Mesenchymal stem cell (in vitro differentiated cells and primary cell): ENCODE measurements at regions not wholly inside any gene's neighbourhood (a gene's known extent, or its start where the extent isn't known, plus 50 kb on each side); places are given as distances from the start of the nearest gene placed in this dataset.
"Not testable (repeated sequence)": the region's sequence is repeated elsewhere in the genome, so short reads cannot be mapped to it uniquely, and the experiment has no call there.

ENCODE experiments used
- DNase-seq: peaks from one replicate; pipeline ENCODE4 v3.0.0-alpha.2; 2013
- H2AFZ ChIP-seq: one replicate; pipeline ENCODE4 v1.6.1; 2013; ENCODE audit warnings: low read depth, mild to moderate bottlenecking, control low read depth, inconsistent platforms, low read length, moderate library complexity
- H2AK5ac ChIP-seq: 2 replicates; pipeline ENCODE4 v1.6.1; 2013; ENCODE audit warnings: low read length, moderate library complexity, mild to moderate bottlenecking, inconsistent platforms; ENCODE audit not compliant: severe bottlenecking
- H2BK120ac ChIP-seq: one replicate; pipeline ENCODE4 v1.6.1; 2013; ENCODE audit warnings: low read depth, mild to moderate bottlenecking, inconsistent platforms, low read length, moderate library complexity
- H2BK12ac ChIP-seq, 2 experiments: one replicate each; pipeline ENCODE4 v1.6.1; 2013; ENCODE audit warnings: inconsistent platforms in 2 of 2, low read length in 2 of 2, mild to moderate bottlenecking in 2 of 2, moderate library complexity in 2 of 2, control low read depth in 1 of 2
- H2BK15ac ChIP-seq: one replicate; pipeline ENCODE4 v1.6.1; 2013; ENCODE audit warnings: mild to moderate bottlenecking, low read depth, inconsistent platforms; ENCODE audit not compliant: poor library complexity, severe bottlenecking
- H2BK5ac ChIP-seq: 2 replicates; pipeline ENCODE4 v1.6.1; 2013; ENCODE audit warnings: low read depth, mild to moderate bottlenecking, low read length, control low read depth, inconsistent platforms; ENCODE audit not compliant: poor library complexity, severe bottlenecking
- H3K14ac ChIP-seq, 2 experiments: one replicate each; pipeline ENCODE4 v1.6.1; 2013; ENCODE audit warnings: inconsistent platforms in 2 of 2, low read length in 2 of 2, control low read depth in 1 of 2, mild to moderate bottlenecking in 1 of 2, moderate library complexity in 1 of 2
- H3K18ac ChIP-seq, 2 experiments: one replicate each; pipeline ENCODE4 v1.6.1; 2013; ENCODE audit warnings: inconsistent platforms in 2 of 2, low read length in 2 of 2, control low read depth in 1 of 2, low read depth in 1 of 2, mild to moderate bottlenecking in 1 of 2
- H3K23ac ChIP-seq, 2 experiments: one replicate each; pipeline ENCODE4 v1.6.1; 2013; ENCODE audit warnings: inconsistent platforms in 2 of 2, low read length in 2 of 2, mild to moderate bottlenecking in 2 of 2, moderate library complexity in 2 of 2, control low read depth in 1 of 2
- H3K27ac ChIP-seq: 2 replicates; pipeline ENCODE4 v1.5.1; 2013; ENCODE audit warnings: mild to moderate bottlenecking, moderate library complexity, low read length, control low read depth, inconsistent platforms; ENCODE audit not compliant: poor library complexity, severe bottlenecking
- H3K27me3 ChIP-seq, 2 experiments: 2 replicates each; pipeline versions ENCODE4 v1.6.1 to v1.7.0; 2013; ENCODE audit warnings: low read length in 2 of 2, mild to moderate bottlenecking in 2 of 2, moderate library complexity in 2 of 2, control low read depth in 1 of 2, inconsistent platforms in 1 of 2; ENCODE audit not compliant: control insufficient read depth in 1 of 2, insufficient read depth in 1 of 2
- H3K36me3 ChIP-seq, 2 experiments: 2 replicates each; pipeline versions ENCODE4 v1.6.1 to v1.7.0; 2013; ENCODE audit warnings: low read length in 2 of 2, control low read depth in 1 of 2, inconsistent platforms in 1 of 2, low read depth in 1 of 2, mild to moderate bottlenecking in 1 of 2; ENCODE audit not compliant: insufficient read depth in 2 of 2, control insufficient read depth in 1 of 2
- H3K4ac ChIP-seq, 2 experiments: one replicate each; pipeline ENCODE4 v1.6.1; 2013; ENCODE audit warnings: inconsistent platforms in 2 of 2, low read length in 2 of 2, mild to moderate bottlenecking in 2 of 2, moderate library complexity in 2 of 2, control low read depth in 1 of 2, low read depth in 1 of 2
- H3K4me1 ChIP-seq: 2 replicates; pipeline ENCODE4 v1.6.1; 2013; ENCODE audit warnings: low read depth, low read length, control low read depth; ENCODE audit not compliant: control insufficient read depth, insufficient read depth
- H3K4me2 ChIP-seq: 2 replicates; pipeline ENCODE4 v1.6.1; 2013; ENCODE audit warnings: low read length, mild to moderate bottlenecking, inconsistent platforms; ENCODE audit not compliant: poor library complexity, severe bottlenecking
- H3K4me3 ChIP-seq, 2 experiments: 2 replicates each; pipeline versions ENCODE4 v1.5.1 to v1.7.0; 2013; ENCODE audit warnings: low read length in 2 of 2, mild to moderate bottlenecking in 2 of 2, control low read depth in 1 of 2, low read depth in 1 of 2; ENCODE audit not compliant: insufficient read depth in 1 of 2
- H3K79me1 ChIP-seq: replicated peaks from 2 replicates; pipeline ENCODE4 v1.6.1; 2013; ENCODE audit warnings: mild to moderate bottlenecking, control low read depth, low read length, inconsistent platforms; ENCODE audit not compliant: poor library complexity, severe bottlenecking
- H3K9ac ChIP-seq: 2 replicates; pipeline ENCODE4 v1.7.0; 2013; ENCODE audit warnings: mild to moderate bottlenecking, low read length, moderate library complexity
- H3K9me3 ChIP-seq: 2 replicates; pipeline ENCODE4 v1.7.0; 2013; ENCODE audit warnings: mild to moderate bottlenecking, low read length; ENCODE audit not compliant: control insufficient read depth
- H4K8ac ChIP-seq: one replicate; pipeline ENCODE4 v1.6.1; 2013; ENCODE audit warnings: inconsistent platforms, mild to moderate bottlenecking, low read length, moderate library complexity
- H4K91ac ChIP-seq: one replicate; pipeline ENCODE4 v1.6.1; 2013; ENCODE audit warnings: mild to moderate bottlenecking, low read length, inconsistent platforms
- WGBS: methylation state at CpG from one replicate; pipeline ENCODE4 v1.1.7; 2013; ENCODE audit warnings: mixed read lengths; 5-methylcytosine and 5-hydroxymethylcytosine counted together

GRCh38 chr11:98307827-98308491, 712.8 kb upstream of the CNTN5 start:
- Histone ChIP-seq H3K23ac (no peak overlapping the region), H3K4me2 (no peak overlapping the region), H3K18ac (no peak overlapping the region), H3K27me3 (no peaks in the 10 kb centered on the region), H2BK120ac (no peak overlapping the region), H4K91ac (no peak overlapping the region), H3K27ac (no peak overlapping the region), H2BK5ac (no peak overlapping the region), H3K4me3 (no peak overlapping the region), H3K9ac (no peak overlapping the region), H3K4me1 (no peaks in the 10 kb centered on the region), H2AK5ac (no peak overlapping the region), H3K9me3 (peaks cover 3% of the 10 kb centered on the region), H3K14ac (no peak overlapping the region), H4K8ac (no peak overlapping the region), H3K36me3 (no peaks in the 10 kb centered on the region), H3K79me1 (no peaks in the 10 kb centered on the region), H2AFZ (no peak overlapping the region), H2BK12ac (no peak overlapping the region), H3K4ac (no peak overlapping the region), H2BK15ac (no peak overlapping the region)
- no CpG with 5 or more reads among the region's 1 CpG for WGBS
- no peak for DNase-seq

- not testable (repeated sequence) for H3K23ac ChIP-seq, H3K4me2 ChIP-seq, H2BK12ac ChIP-seq, H2AFZ ChIP-seq, H4K8ac ChIP-seq, H3K9ac ChIP-seq, H3K27ac ChIP-seq, H3K14ac ChIP-seq, H3K27me3 ChIP-seq, H4K91ac ChIP-seq, H3K4me3 ChIP-seq, H3K36me3 ChIP-seq, H2BK120ac ChIP-seq, H3K18ac ChIP-seq, DNase-seq, H2BK15ac ChIP-seq, H3K4me1 ChIP-seq, H3K79me1 ChIP-seq, H2BK5ac ChIP-seq, H2AK5ac ChIP-seq, H3K4ac ChIP-seq
- H3K9me3 ChIP-seq = peaks cover 10% of the 10 kb centered on the region
- 82% methylated on average over 10 of the region's 12 CpGs for WGBS
Measured at GRCh38 chr11:98330306-98330705, 690.4 kb upstream of the CNTN5 start.

GRCh38 chr11:98358551-98358950, 662.2 kb upstream of the CNTN5 start:
- Histone ChIP-seq H3K4me3 (no peak overlapping the region), H3K79me1 (no peaks in the 10 kb centered on the region), H2BK5ac (no peak overlapping the region), H3K9ac (no peak overlapping the region), H2BK12ac (no peak overlapping the region), H3K27ac (no peak overlapping the region), H2BK120ac (no peak overlapping the region), H2AK5ac (no peak overlapping the region), H3K4me1 (no peaks in the 10 kb centered on the region), H3K23ac (no peak overlapping the region), H4K8ac (no peak overlapping the region), H3K14ac (no peak overlapping the region), H3K4ac (no peak overlapping the region), H3K36me3 (no peaks in the 10 kb centered on the region), H3K9me3 (peaks cover 4% of the 10 kb centered on the region), H3K4me2 (no peak overlapping the region), H4K91ac (no peak overlapping the region), H2BK15ac (no peak overlapping the region), H2AFZ (no peak overlapping the region), H3K18ac (no peak overlapping the region), H3K27me3 (no peaks in the 10 kb centered on the region)
- DNase-seq = no peak
- WGBS = 87% methylated on average over 3 of the region's 4 CpGs

GRCh38 chr11:98365190-98365589, 655.6 kb upstream of the CNTN5 start:
- no peak overlapping the region for H3K4ac ChIP-seq
- H2BK120ac ChIP-seq = no peak overlapping the region
- H3K36me3 ChIP-seq = no peaks in the 10 kb centered on the region
- no peak overlapping the region for H3K9ac ChIP-seq
- WGBS = 71% methylated on average over 1 of the region's 3 CpGs
- H4K8ac ChIP-seq = no peak overlapping the region
- DNase-seq = no peak
- no peak overlapping the region for H2AFZ ChIP-seq
- no peak overlapping the region for H3K4me3 ChIP-seq
- no peak overlapping the region for H3K23ac ChIP-seq
- H3K4me2 ChIP-seq = no peak overlapping the region
- H2BK5ac ChIP-seq = no peak overlapping the region
- H3K79me1 ChIP-seq = no peaks in the 10 kb centered on the region
- no peak overlapping the region for H4K91ac ChIP-seq
- peaks cover 4% of the 10 kb centered on the region for H3K9me3 ChIP-seq
- H3K27me3 ChIP-seq = no peaks in the 10 kb centered on the region
- H2BK12ac ChIP-seq = no peak overlapping the region
- no peaks in the 10 kb centered on the region for H3K4me1 ChIP-seq
- no peak overlapping the region for H2AK5ac ChIP-seq
- no peak overlapping the region for H2BK15ac ChIP-seq
- H3K27ac ChIP-seq = no peak overlapping the region
- H3K18ac ChIP-seq = no peak overlapping the region
- H3K14ac ChIP-seq = no peak overlapping the region
